Esophagus (tissue), 2 donors: ENCODE measurements at regions not wholly inside any gene's neighbourhood (a gene's known extent, or its start where the extent isn't known, plus 50 kb on each side); places are given as distances from the start of the nearest gene placed in this dataset.

Experiments
- H3K27ac ChIP-seq, 2 donors: one replicate each; pipeline ENCODE4 v1.5.1; 2013; ENCODE audit warnings: low read depth in 2 of 2, mild to moderate bottlenecking in 2 of 2, inconsistent platforms in 1 of 2, low read length in 1 of 2, moderate library complexity in 1 of 2
- H3K27me3 ChIP-seq, 2 donors: one replicate each; pipeline ENCODE4 v1.6.1; 2013; ENCODE audit warnings: low read length in 2 of 2, control low read depth in 1 of 2, mild to moderate bottlenecking in 1 of 2; ENCODE audit not compliant: insufficient read depth in 2 of 2, control insufficient read depth in 1 of 2
- H3K36me3 ChIP-seq, 2 donors: one replicate each; pipeline ENCODE4 v1.6.1; 2013; ENCODE audit warnings: low read length in 1 of 2; ENCODE audit not compliant: control insufficient read depth in 2 of 2, insufficient read depth in 2 of 2
- H3K4me1 ChIP-seq, 2 donors: one replicate each; pipeline ENCODE4 v1.6.1; 2013; ENCODE audit warnings: low read length in 1 of 2; ENCODE audit not compliant: control insufficient read depth in 2 of 2, insufficient read depth in 2 of 2
- H3K4me3 ChIP-seq, 2 donors: one replicate each; pipeline ENCODE4 v1.5.1; 2013; ENCODE audit warnings: low read length in 2 of 2, mild to moderate bottlenecking in 2 of 2, low read depth in 1 of 2, moderate library complexity in 1 of 2
- H3K9me3 ChIP-seq, 2 donors: one replicate each; pipeline ENCODE4 v1.6.1; 2013; ENCODE audit warnings: mild to moderate bottlenecking in 2 of 2, low read depth in 1 of 2, low read length in 1 of 2, moderate library complexity in 1 of 2; ENCODE audit not compliant: control insufficient read depth in 2 of 2, insufficient read depth in 1 of 2
- WGBS, 2 donors: extraction: QIAGEN DNeasy Blood & Tissue Kit; methylation state at CpG; one replicate each; pipeline ENCODE4 v1.1.7; 2013; 5-methylcytosine and 5-hydroxymethylcytosine counted together
- donor health status: healthy with polysubstance abuse.
- donor health status: Bipolar disorder and iron deficiency.

DNA sequence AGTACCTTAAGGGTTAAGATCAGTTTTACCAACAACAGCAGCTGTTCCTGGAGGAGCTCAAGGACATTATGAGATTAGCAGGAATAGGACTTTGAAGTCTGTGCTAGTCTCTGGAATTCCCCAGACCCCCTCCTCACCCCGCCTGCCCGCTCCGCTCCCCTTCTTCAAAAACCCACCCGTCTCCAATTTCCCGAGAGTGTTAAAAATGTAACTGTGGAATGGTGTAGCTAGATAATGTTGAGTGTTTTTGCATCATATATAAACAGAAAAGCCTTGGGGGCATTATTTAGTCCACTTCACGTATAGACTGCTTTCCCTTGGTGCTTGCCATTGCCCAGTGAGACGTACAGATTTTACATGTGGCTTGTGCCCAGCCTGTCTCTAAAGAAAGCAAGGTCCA lies 65.0 kb upstream of the SEMA6D start:
- H3K27ac ChIP-seq, result no peak overlapping the region
- H3K27me3 ChIP-seq, result no peaks in the 10 kb centered on the region
- H3K9me3 ChIP-seq, result no peaks in the 10 kb centered on the region
- no peak overlapping the region for H3K4me3 ChIP-seq
- WGBS, 2 donors, result 61 to 67% methylated on average over 7 of the region's 7 CpGs
- no peaks in the 10 kb centered on the region for H3K4me1 ChIP-seq
- no peaks in the 10 kb centered on the region for H3K36me3 ChIP-seq

DNA sequence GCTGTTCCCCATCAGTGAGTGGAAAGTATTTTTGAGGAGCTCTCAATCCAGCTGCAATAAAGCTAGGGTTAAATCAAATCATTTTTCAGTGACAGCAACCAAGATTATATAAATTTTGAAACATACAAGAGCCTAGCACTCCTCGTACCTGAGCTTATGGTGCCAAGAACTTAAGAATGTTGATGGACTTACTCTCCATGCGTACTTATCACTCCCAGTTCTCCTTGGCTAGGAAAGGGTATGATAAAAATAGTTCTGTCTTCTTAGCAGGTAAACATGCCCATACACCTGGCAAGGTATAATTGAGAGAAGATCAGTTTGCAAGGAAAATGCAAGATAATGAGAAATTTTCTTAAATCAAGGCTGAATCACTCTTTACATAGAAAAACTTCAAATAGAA lies 64.5 kb upstream of the SEMA6D start:
- Histone ChIP-seq H3K27me3 (no peaks in the 10 kb centered on the region), H3K36me3 (no peaks in the 10 kb centered on the region), H3K4me3 (no peak overlapping the region), H3K9me3 (no peaks in the 10 kb centered on the region), H3K4me1 (no peaks in the 10 kb centered on the region), H3K27ac (no peak overlapping the region)
- WGBS, 2 donors, result 39 to 56% methylated on average over 2 of the region's 2 CpGs

DNA sequence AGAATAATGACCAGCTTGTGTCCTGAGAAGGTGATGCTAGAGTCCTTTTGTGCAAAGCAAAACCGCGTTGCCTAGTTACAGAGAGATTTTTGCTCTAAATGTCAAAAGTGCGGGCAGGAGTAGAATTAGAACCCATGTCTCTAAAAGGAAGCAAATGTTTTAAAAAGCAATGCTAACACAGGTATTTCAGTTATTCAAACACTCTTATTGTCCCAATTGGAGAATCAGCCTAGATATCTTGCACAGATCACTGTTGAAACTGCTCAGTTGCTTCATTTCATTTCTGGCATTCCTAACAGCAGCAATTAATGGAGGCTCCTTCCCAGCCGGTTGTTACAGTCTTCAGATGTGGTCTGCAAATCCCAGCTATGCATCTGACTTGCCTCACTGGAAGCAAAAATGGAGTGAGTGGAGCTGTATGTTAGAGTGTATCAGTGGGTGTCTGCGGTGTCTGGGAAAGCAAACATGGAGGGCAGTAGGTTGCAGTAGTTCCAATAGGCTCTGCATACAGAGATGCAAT lies 55.6 kb upstream of the SEMA6D start:
- no peaks in the 10 kb centered on the region for H3K9me3 ChIP-seq
- H3K27me3 ChIP-seq, result no peaks in the 10 kb centered on the region
- H3K36me3 ChIP-seq, result no peaks in the 10 kb centered on the region
- H3K27ac ChIP-seq, result no peak overlapping the region
- 93 to 94% methylated on average over 5 of the region's 5 CpGs for WGBS, 2 donors
- H3K4me1 ChIP-seq, result no peaks in the 10 kb centered on the region
- no peak overlapping the region for H3K4me3 ChIP-seq

DNA sequence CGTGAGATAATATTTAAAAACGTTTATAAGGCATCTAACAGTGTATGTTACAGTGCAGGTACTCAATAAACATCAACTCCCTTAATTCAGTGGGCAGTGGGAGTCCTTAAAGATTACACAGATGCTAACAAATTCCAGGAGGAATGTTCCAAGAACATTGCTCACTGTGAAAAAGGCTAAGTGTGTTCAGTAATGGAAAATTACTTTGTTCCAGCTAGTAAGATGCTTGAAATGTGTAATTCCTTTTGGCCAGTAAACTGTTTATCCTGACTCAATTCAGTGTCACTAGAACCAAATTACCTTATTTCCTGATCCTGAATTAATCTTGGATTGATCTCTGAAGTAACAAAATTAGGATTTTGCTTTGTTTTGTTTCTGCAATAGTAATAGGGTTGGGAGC lies 54.2 kb upstream of the SEMA6D start:
- WGBS, 2 donors, result 49 to 53% methylated on average over 2 of the region's 2 CpGs
- no peaks in the 10 kb centered on the region for H3K36me3 ChIP-seq
- H3K27ac ChIP-seq, result no peak overlapping the region
- H3K4me3 ChIP-seq, result no peak overlapping the region
- H3K4me1 ChIP-seq, result no peaks in the 10 kb centered on the region
- no peaks in the 10 kb centered on the region for H3K27me3 ChIP-seq
- no peaks in the 10 kb centered on the region for H3K9me3 ChIP-seq
